ENCODE measurements at regions not wholly inside any gene's neighbourhood (a gene's known extent, or its start where the extent isn't known, plus 50 kb on each side); places are given as distances from the start of the nearest gene placed in this dataset.
A peak's percentile ranks its signal among the peaks of the same experiment; 100 is the strongest.

GRCh38 chr3:161156936-161157335 lies 51.8 kb upstream of the B3GALNT1 start:
- H4K20me1 ChIP-seq (ENCODE audit: insufficient read depth, low read length) = no peaks in the 10 kb centered on the region
- H3K27me3 ChIP-seq (ENCODE audit: insufficient read depth, low read length, poor library complexity) = no peaks in the 10 kb centered on the region
- H3K36me3 ChIP-seq (ENCODE audit: insufficient read depth, low read length) = no peaks in the 10 kb centered on the region
- H3K79me2 ChIP-seq (ENCODE audit: insufficient read depth, low read length) = no peaks in the 10 kb centered on the region
- DNase-seq (no peak), ATAC-seq (ENCODE audit: insufficient read depth, low read depth) (no peak)
- TF ChIP-seq CTCF (IDR thresholded peaks at IDR 0.05; ENCODE audit: borderline replicate concordance, extremely low read depth, low read length, poor library complexity, severe bottlenecking) (no peak), EZH2 (IDR thresholded peaks at IDR 0.05; ENCODE audit: borderline replicate concordance, low read depth, low read length, severe bottlenecking) (no peak)
- H2AFZ ChIP-seq (ENCODE audit: low read depth, low read length) = no peak overlapping the region
- no peaks in the 10 kb centered on the region for H3K9me3 ChIP-seq (ENCODE audit: insufficient read depth, low read length, severe bottlenecking)
- no peak overlapping the region for H3K4me2 ChIP-seq (ENCODE audit: insufficient read depth, low read length)
- H3K4me1 ChIP-seq (ENCODE audit: insufficient read depth, low read length) = no peaks in the 10 kb centered on the region
- no peak overlapping the region for H3K9ac ChIP-seq (ENCODE audit: low read depth, low read length)
- H3K4me3 ChIP-seq (ENCODE audit: low read depth in 1 of 2, low read length in 2 of 2) = no peak overlapping the region
- H3K27ac ChIP-seq (ENCODE audit: low read length) = no peak overlapping the region

GRCh38 chr3:161161603-161162002 lies 56.5 kb upstream of the B3GALNT1 start:
- H2AFZ ChIP-seq (ENCODE audit: low read depth, low read length) = no peak overlapping the region
- H3K4me2 ChIP-seq (ENCODE audit: insufficient read depth, low read length) = no peak overlapping the region
- no peak overlapping the region for H3K4me3 ChIP-seq (ENCODE audit: low read depth in 1 of 2, low read length in 2 of 2)
- H3K36me3 ChIP-seq (ENCODE audit: insufficient read depth, low read length) = no peaks in the 10 kb centered on the region
- H3K9ac ChIP-seq (ENCODE audit: low read depth, low read length) = no peak overlapping the region
- TF ChIP-seq EZH2 (IDR thresholded peaks at IDR 0.05; ENCODE audit: borderline replicate concordance, low read depth, low read length, severe bottlenecking) = no peak
- H3K27ac ChIP-seq (ENCODE audit: low read length) = no peak overlapping the region
- H3K4me1 ChIP-seq (ENCODE audit: insufficient read depth, low read length) = no peaks in the 10 kb centered on the region
- H3K79me2 ChIP-seq (ENCODE audit: insufficient read depth, low read length) = no peaks in the 10 kb centered on the region
- no peak for ATAC-seq (ENCODE audit: insufficient read depth, low read depth)
- peaks cover 7% of the 10 kb centered on the region for H3K9me3 ChIP-seq (ENCODE audit: insufficient read depth, low read length, severe bottlenecking)
- no peak for DNase-seq
- no peaks in the 10 kb centered on the region for H4K20me1 ChIP-seq (ENCODE audit: insufficient read depth, low read length)
- H3K27me3 ChIP-seq (ENCODE audit: insufficient read depth, low read length, poor library complexity) = no peaks in the 10 kb centered on the region

- DNase-seq = peak; percentile 9
These were observed 57.8 kb upstream of the NMD3 start for GRCh38 chr3:161163297-161163696.

GRCh38 chr3:161166051-161166450 lies 55.1 kb upstream of the NMD3 start:
- Histone ChIP-seq H3K27ac (ENCODE audit: low read length) (no peak overlapping the region), H3K9ac (ENCODE audit: low read depth, low read length) (no peak overlapping the region), H3K4me3 (ENCODE audit: low read depth in 1 of 2, low read length in 2 of 2) (no peak overlapping the region), H3K36me3 (ENCODE audit: insufficient read depth, low read length) (no peaks in the 10 kb centered on the region), H2AFZ (ENCODE audit: low read depth, low read length) (no peak overlapping the region), H3K27me3 (ENCODE audit: insufficient read depth, low read length, poor library complexity) (no peaks in the 10 kb centered on the region), H3K4me1 (ENCODE audit: insufficient read depth, low read length) (no peaks in the 10 kb centered on the region), H3K4me2 (ENCODE audit: insufficient read depth, low read length) (no peak overlapping the region), H3K79me2 (ENCODE audit: insufficient read depth, low read length) (no peaks in the 10 kb centered on the region), H4K20me1 (ENCODE audit: insufficient read depth, low read length) (no peaks in the 10 kb centered on the region), H3K9me3 (ENCODE audit: insufficient read depth, low read length, severe bottlenecking) (peaks cover 7% of the 10 kb centered on the region)
- TF ChIP-seq CTCF (IDR thresholded peaks at IDR 0.05; ENCODE audit: borderline replicate concordance, extremely low read depth, low read length, poor library complexity, severe bottlenecking) (no peak), EZH2 (IDR thresholded peaks at IDR 0.05; ENCODE audit: borderline replicate concordance, low read depth, low read length, severe bottlenecking) (no peak)
- DNase-seq = no peak
- ATAC-seq (ENCODE audit: insufficient read depth, low read depth) = no peak

More at GRCh38 chr3:161163297-161163696, 57.8 kb upstream of the NMD3 start:
- Histone ChIP-seq H3K9ac (ENCODE audit: low read depth, low read length) (no peak overlapping the region), H3K27ac (ENCODE audit: low read length) (no peak overlapping the region), H3K4me1 (ENCODE audit: insufficient read depth, low read length) (no peaks in the 10 kb centered on the region), H3K79me2 (ENCODE audit: insufficient read depth, low read length) (no peaks in the 10 kb centered on the region), H2AFZ (ENCODE audit: low read depth, low read length) (no peak overlapping the region), H3K27me3 (ENCODE audit: insufficient read depth, low read length, poor library complexity) (no peaks in the 10 kb centered on the region), H3K36me3 (ENCODE audit: insufficient read depth, low read length) (no peaks in the 10 kb centered on the region), H3K4me3 (ENCODE audit: low read depth in 1 of 2, low read length in 2 of 2) (no peak overlapping the region), H3K4me2 (ENCODE audit: insufficient read depth, low read length) (no peak overlapping the region), H4K20me1 (ENCODE audit: insufficient read depth, low read length) (no peaks in the 10 kb centered on the region), H3K9me3 (ENCODE audit: insufficient read depth, low read length, severe bottlenecking) (peaks cover 7% of the 10 kb centered on the region)
- ATAC-seq (ENCODE audit: insufficient read depth, low read depth) = peak; percentile 47; the same call in 2 of the 3 replicates
- TF ChIP-seq CTCF (IDR thresholded peaks at IDR 0.05; ENCODE audit: borderline replicate concordance, extremely low read depth, low read length, poor library complexity, severe bottlenecking) (no peak), EZH2 (IDR thresholded peaks at IDR 0.05; ENCODE audit: borderline replicate concordance, low read depth, low read length, severe bottlenecking) (no peak)

All from DND-41 (cell line).